DOHH2 (cell line): ENCODE measurements at regions not wholly inside any gene's neighbourhood (a gene's known extent, or its start where the extent isn't known, plus 50 kb on each side); places are given as distances from the start of the nearest gene placed in this dataset.

ENCODE experiments used
- H3F3A ChIP-seq: fragments of 200-600 bp; sonication (generic), shearing (Covaris generic); 2 replicates; pipeline ENCODE4 v1.6.0; 2016; ENCODE audit warnings: antibody characterized with exemption, mild to moderate bottlenecking; ENCODE audit not compliant: control insufficient read depth, insufficient read depth
- H3K27ac ChIP-seq: fragments of 200-600 bp; sonication (generic); 2 replicates; pipeline ENCODE4 v1.5.1; 2014; ENCODE audit warnings: low read depth, mild to moderate bottlenecking, low read length, moderate library complexity
- H3K27me3 ChIP-seq: fragments of 200-600 bp; sonication (generic); 2 replicates; pipeline ENCODE4 v1.6.1; 2014; ENCODE audit warnings: mild to moderate bottlenecking, low read length, mixed read lengths; ENCODE audit not compliant: control insufficient read depth
- H3K36me3 ChIP-seq: fragments of 200-600 bp; sonication (generic); 2 replicates; pipeline ENCODE4 v1.6.1; 2014; ENCODE audit warnings: mild to moderate bottlenecking, low read length, moderate library complexity, mixed read lengths; ENCODE audit not compliant: control insufficient read depth
- H3K4me1 ChIP-seq: fragments of 200-600 bp; sonication (generic); 2 replicates; pipeline ENCODE4 v1.6.1; 2014; ENCODE audit warnings: mild to moderate bottlenecking, low read length, mixed read lengths; ENCODE audit not compliant: control insufficient read depth
- H3K4me2 ChIP-seq: fragments of 200-600 bp; sonication (generic); 2 replicates; pipeline ENCODE4 v1.6.0; 2014; ENCODE audit warnings: mild to moderate bottlenecking, low read length, moderate library complexity
- H3K4me3 ChIP-seq: fragments of 200-600 bp; sonication (generic); 2 replicates; pipeline ENCODE4 v1.5.1; 2014; ENCODE audit warnings: mild to moderate bottlenecking, low read length, mixed read lengths
- H3K79me2 ChIP-seq: fragments of 200-600 bp; sonication (generic); 2 replicates; pipeline ENCODE4 v1.6.1; 2014; ENCODE audit warnings: mild to moderate bottlenecking, low read length, mixed read lengths; ENCODE audit not compliant: control insufficient read depth
- H3K9me2 ChIP-seq: fragments of 200-600 bp; sonication (generic); replicated peaks from 2 replicates; pipeline ENCODE4 v1.6.1; 2014; ENCODE audit warnings: mild to moderate bottlenecking, low read length, mixed read lengths; ENCODE audit not compliant: control insufficient read depth
- H3K9me3 ChIP-seq: fragments of 200-600 bp; sonication (generic); 2 replicates; pipeline ENCODE4 v1.6.1; 2014; ENCODE audit warnings: antibody characterized with exemption, low read length, mixed read lengths; ENCODE audit not compliant: control insufficient read depth, insufficient read depth
- H4K20me1 ChIP-seq: fragments of 200-600 bp; sonication (generic); 2 replicates; pipeline ENCODE4 v1.6.0; 2014; ENCODE audit warnings: low read depth, mild to moderate bottlenecking, antibody characterized with exemption, low read length, moderate library complexity; ENCODE audit not compliant: control insufficient read depth, insufficient read depth
- CTCF ChIP-seq: fragments of 200-600 bp; sonication (generic); IDR thresholded peaks from one replicate; pipeline ENCODE4 v1.5.1; 2014; ENCODE audit warnings: antibody characterized with exemption, mild to moderate bottlenecking, low read depth, low read length; ENCODE audit not compliant: poor library complexity, severe bottlenecking
- EZH2phosphoT487 ChIP-seq: fragments of 200-600 bp; sonication (generic); IDR thresholded peaks from 2 replicates; pipeline ENCODE4 v1.6.1; 2017; ENCODE audit warnings: borderline replicate concordance, mild to moderate bottlenecking, antibody characterized with exemption, low read length, moderate library complexity, mixed read lengths

GRCh38 chr4:128571747-128572146 lies 237.8 kb upstream of the JADE1 start:
- Histone ChIP-seq H4K20me1 (no peaks in the 10 kb centered on the region), H3F3A (no peaks in the 10 kb centered on the region)

GRCh38 chr4:128570387-128570975 lies 239.0 kb upstream of the JADE1 start:
- Histone ChIP-seq H3K27me3 (peaks cover 2% of the 10 kb centered on the region; the same call in 1 of the 2 replicates), H3F3A (no peaks in the 10 kb centered on the region), H3K4me2 (no peak overlapping the region), H3K9me3 (no peaks in the 10 kb centered on the region), H3K27ac (no peak overlapping the region), H3K4me3 (no peak overlapping the region), H3K9me2 (no peaks in the 10 kb centered on the region), H3K4me1 (no peaks in the 10 kb centered on the region), H4K20me1 (no peaks in the 10 kb centered on the region), H3K79me2 (no peaks in the 10 kb centered on the region), H3K36me3 (no peaks in the 10 kb centered on the region)
- TF ChIP-seq EZH2phosphoT487 (no peak), CTCF (no peak)

More at GRCh38 chr4:128571747-128572146, 237.8 kb upstream of the JADE1 start:
- no peaks in the 10 kb centered on the region for H3K9me2 ChIP-seq
- no peaks in the 10 kb centered on the region for H3K79me2 ChIP-seq
- no peak for TF ChIP-seq EZH2phosphoT487
- TF ChIP-seq CTCF: no peak
- H3K27me3 ChIP-seq: peaks cover 2% of the 10 kb centered on the region; the same call in 1 of the 2 replicates
- H3K9me3 ChIP-seq: no peaks in the 10 kb centered on the region
- no peak overlapping the region for H3K27ac ChIP-seq
- H3K36me3 ChIP-seq: no peaks in the 10 kb centered on the region
- H3K4me2 ChIP-seq: no peak overlapping the region
- H3K4me1 ChIP-seq: no peaks in the 10 kb centered on the region
- H3K4me3 ChIP-seq: no peak overlapping the region

GRCh38 chr4:128566693-128567092 lies 242.8 kb upstream of the JADE1 start:
- Histone ChIP-seq H3K9me2 (no peaks in the 10 kb centered on the region), H4K20me1 (no peaks in the 10 kb centered on the region), H3K9me3 (no peaks in the 10 kb centered on the region), H3K27ac (no peak overlapping the region), H3K79me2 (no peaks in the 10 kb centered on the region), H3F3A (no peaks in the 10 kb centered on the region), H3K4me3 (no peak overlapping the region), H3K27me3 (peaks cover 2% of the 10 kb centered on the region; the same call in 1 of the 2 replicates), H3K4me2 (no peak overlapping the region), H3K36me3 (no peaks in the 10 kb centered on the region), H3K4me1 (no peaks in the 10 kb centered on the region)
- TF ChIP-seq EZH2phosphoT487: no peak
- no peak for TF ChIP-seq CTCF
